ENCODE measurements at regions not wholly inside any gene's neighbourhood (a gene's known extent, or its start where the extent isn't known, plus 50 kb on each side); places are given as distances from the start of the nearest gene placed in this dataset.
"Not testable (repeated sequence)": the region's sequence is repeated elsewhere in the genome, so short reads cannot be mapped to it uniquely, and the experiment has no call there.

- DNase-seq: no peak
Measured at GRCh38 chr10:32217216-32217615, 129.7 kb downstream of the EPC1 start.

- not testable (repeated sequence) for DNase-seq
Measured at GRCh38 chr10:32213838-32214237, 133.1 kb downstream of the EPC1 start.

- no peak for DNase-seq
Measured at GRCh38 chr10:32211046-32211363, 136.0 kb downstream of the EPC1 start.

- peak; percentile 73 for DNase-seq
Measured at GRCh38 chr10:32210306-32211045, 136.5 kb downstream of the EPC1 start.

GRCh38 chr10:32208005-32208404 lies 139.0 kb downstream of the EPC1 start:
- DNase-seq: not testable (repeated sequence)

GRCh38 chr10:32207544-32207943 lies 139.4 kb downstream of the EPC1 start:
- DNase-seq: peak; percentile 68

GRCh38 chr10:32205670-32206069 lies 141.3 kb downstream of the EPC1 start:
- DNase-seq: no peak

- DNase-seq: no peak
Measured at GRCh38 chr10:32204606-32205005, 142.4 kb downstream of the EPC1 start.

- DNase-seq: peak; percentile 25
Measured at GRCh38 chr10:32199714-32200394, 143.6 kb upstream of the KIF5B start.

- DNase-seq: no peak
Measured at GRCh38 chr10:32197423-32197822, 141.2 kb upstream of the KIF5B start.

GRCh38 chr10:32190890-32191491 lies 134.8 kb upstream of the KIF5B start:
- DNase-seq: peak; percentile 76

- peak; percentile 56 for DNase-seq
Measured at GRCh38 chr10:32189400-32190084, 133.3 kb upstream of the KIF5B start.

- DNase-seq: not testable (repeated sequence)
Measured at GRCh38 chr10:32188601-32189000, 132.4 kb upstream of the KIF5B start.

GRCh38 chr10:32187686-32188085 lies 131.5 kb upstream of the KIF5B start:
- DNase-seq: no peak

GRCh38 chr10:32183652-32184051 lies 127.4 kb upstream of the KIF5B start:
- not testable (repeated sequence) for DNase-seq

- no peak for DNase-seq
Measured at GRCh38 chr10:32182476-32182875, 126.3 kb upstream of the KIF5B start.

GRCh38 chr10:32180390-32181280 lies 124.4 kb upstream of the KIF5B start:
- no peak for DNase-seq

GRCh38 chr10:32179836-32180235 lies 123.6 kb upstream of the KIF5B start:
- no peak for DNase-seq

GRCh38 chr10:32177594-32177993 lies 121.4 kb upstream of the KIF5B start:
- DNase-seq: not testable (repeated sequence)

- no peak for DNase-seq
Measured at GRCh38 chr10:32175629-32176028, 119.4 kb upstream of the KIF5B start.

GRCh38 chr10:32174349-32174893 lies 118.2 kb upstream of the KIF5B start:
- no peak for DNase-seq

GRCh38 chr10:32171204-32171603 lies 115.0 kb upstream of the KIF5B start:
- DNase-seq: no peak

Data from hematopoietic multipotent progenitor cell treated with erythropoietin and hydrocortisone succinate and interleukin-3 and kit ligand, for 4 days (in vitro differentiated cells).